Transverse colon (tissue), 4 donors: ENCODE measurements at regions not wholly inside any gene's neighbourhood (a gene's known extent, or its start where the extent isn't known, plus 50 kb on each side); places are given as distances from the start of the nearest gene placed in this dataset.

Experiments
- DNase-seq: peaks from one replicate; pipeline ENCODE4 v3.0.0-alpha.2; 2019
- H3K27ac ChIP-seq, 4 donors: fragments of 200-600 bp; sonication (generic); 2 replicates each; pipeline ENCODE4 v1.5.1; 2016 to 2018; ENCODE audit warnings: inconsistent platforms in 4 of 4
- H3K27me3 ChIP-seq: fragments of 200-600 bp; sonication (generic); 2 replicates; pipeline ENCODE4 v1.5.1; 2017; ENCODE audit warnings: inconsistent platforms
- H3K36me3 ChIP-seq, 4 donors: fragments of 200-600 bp; sonication (generic); 2 replicates each; pipeline ENCODE4 v1.5.1; 2017 to 2019; ENCODE audit warnings: inconsistent platforms in 4 of 4
- H3K4me1 ChIP-seq, 4 donors: fragments of 200-600 bp; sonication (generic); 2 replicates each; pipeline ENCODE4 v1.5.1; 2017 to 2020; ENCODE audit warnings: inconsistent platforms in 4 of 4
- H3K4me3 ChIP-seq, 4 donors: fragments of 200-600 bp; sonication (generic); 1 replicate in 1 of 4; 2 replicates in 3 of 4; pipeline versions ENCODE4 v1.5.1 to v1.6.1; 2017 to 2019; ENCODE audit warnings: inconsistent platforms in 4 of 4
- H3K9me3 ChIP-seq, 2 donors: fragments of 200-600 bp; sonication (generic); 2 replicates each; pipeline ENCODE4 v1.5.1; 2017 to 2019; ENCODE audit warnings: inconsistent platforms in 2 of 2
- EP300 ChIP-seq: sonication (generic); formaldehyde crosslinking; IDR thresholded peaks from one replicate; pipeline ENCODE4 v1.6.1; 2017; ENCODE audit warnings: antibody characterized with exemption, low read depth
- POLR2A ChIP-seq: fragments of 450-650 bp; IDR thresholded peaks from one replicate; pipeline ENCODE4 v1.6.1; 2016; ENCODE audit warnings: antibody characterized with exemption, mild to moderate bottlenecking, moderate library complexity
- POLR2AphosphoS5 ChIP-seq, 3 donors: sonication (generic); formaldehyde crosslinking; IDR thresholded peaks; one replicate each; pipeline ENCODE4 v1.6.1; 2016; ENCODE audit warnings: antibody characterized with exemption in 3 of 3
- WGBS, 2 donors: methylation state at CpG; one replicate each; pipeline ENCODE4 v1.1.5; 2018; ENCODE audit warnings: low coverage in 1 of 2; 5-methylcytosine and 5-hydroxymethylcytosine counted together
- in situ Hi-C, 4 donors: fragments of 200-750 bp; cut with MboI; loops; one replicate each; pipeline versions ENCODE4 v1.15.0 to v1.15.1; 2017; ENCODE audit warnings: low sequenced_read_pairs in 3 of 4, low pct_ligation_motif_present in 1 of 4, low pct_unique_long_range_greater_than_20kb in 1 of 4
- intact Hi-C: fragments of 100-400 bp; cut with DNase I; formaldehyde crosslinking; loops from one replicate; pipeline ENCODE4 v1.15.1; 2023; ENCODE audit warnings: low total_unique reads
- small RNA-seq, 4 donors: library from RNA; depleted of rRNA; stranded (forward); fragments of <200 nt; gene quantifications; one replicate each; pipeline ENCODE3, GENCODE V24; 2016
- TF ChIP-seq, protein P1 (sequence below), 5 experiments: fragments of 200-600 bp in 3 of 5; fragments of 450-650 bp in 2 of 5; sonication (generic) in 3 of 5; IDR thresholded peaks; 1 replicate in 2 of 5; 2 replicates in 3 of 5; pipeline ENCODE4 v1.5.1; 2016 to 2017; ENCODE audit warnings: antibody characterized with exemption in 5 of 5, inconsistent platforms in 3 of 5, mild to moderate bottlenecking in 2 of 5, moderate library complexity in 1 of 5

GRCh38 chr18:25001803-25002202 is 350.2 kb downstream of the ZNF521 start:
- 75 to 85% methylated on average over 1 to 2 of the region's 2 CpGs for whole genome bisulfite sequencing, 2 donors
- no peaks in the 10 kb centered on the region for H3K27me3 ChIP-seq
- H3K4me1 ChIP-seq = no peaks in the 10 kb centered on the region
- TF ChIP-seq POLR2A (no peak), POLR2AphosphoS5 (IDR thresholded peaks at IDR 0.05) (no peak), EP300 (no peak)
- TF ChIP-seq, protein P1, sequence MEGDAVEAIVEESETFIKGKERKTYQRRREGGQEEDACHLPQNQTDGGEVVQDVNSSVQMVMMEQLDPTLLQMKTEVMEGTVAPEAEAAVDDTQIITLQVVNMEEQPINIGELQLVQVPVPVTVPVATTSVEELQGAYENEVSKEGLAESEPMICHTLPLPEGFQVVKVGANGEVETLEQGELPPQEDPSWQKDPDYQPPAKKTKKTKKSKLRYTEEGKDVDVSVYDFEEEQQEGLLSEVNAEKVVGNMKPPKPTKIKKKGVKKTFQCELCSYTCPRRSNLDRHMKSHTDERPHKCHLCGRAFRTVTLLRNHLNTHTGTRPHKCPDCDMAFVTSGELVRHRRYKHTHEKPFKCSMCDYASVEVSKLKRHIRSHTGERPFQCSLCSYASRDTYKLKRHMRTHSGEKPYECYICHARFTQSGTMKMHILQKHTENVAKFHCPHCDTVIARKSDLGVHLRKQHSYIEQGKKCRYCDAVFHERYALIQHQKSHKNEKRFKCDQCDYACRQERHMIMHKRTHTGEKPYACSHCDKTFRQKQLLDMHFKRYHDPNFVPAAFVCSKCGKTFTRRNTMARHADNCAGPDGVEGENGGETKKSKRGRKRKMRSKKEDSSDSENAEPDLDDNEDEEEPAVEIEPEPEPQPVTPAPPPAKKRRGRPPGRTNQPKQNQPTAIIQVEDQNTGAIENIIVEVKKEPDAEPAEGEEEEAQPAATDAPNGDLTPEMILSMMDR (IDR thresholded peaks at IDR 0.05) = no peak
- H3K4me3 ChIP-seq = no peak overlapping the region
- DNase-seq = no peak
- intact Hi-C loops = no loop called here
- peaks cover 8 to 15% of the 10 kb centered on the region in 2 donors for H3K9me3 ChIP-seq
- in situ Hi-C loops = no loop called here
- H3K36me3 ChIP-seq = no peaks in the 10 kb centered on the region
- no peak overlapping the region for H3K27ac ChIP-seq

GRCh38 chr18:25005541-25006403 is 346.2 kb downstream of the ZNF521 start:
- intact Hi-C loops = no loop called here
- H3K27me3 ChIP-seq = no peaks in the 10 kb centered on the region
- H3K9me3 ChIP-seq = peaks cover 0 to under 1% of the 10 kb centered on the region in 2 donors
- H3K27ac ChIP-seq = no peak overlapping the region
- TF ChIP-seq POLR2A = no peak
- TF ChIP-seq POLR2AphosphoS5 (IDR thresholded peaks at IDR 0.05) = no peak
- TF ChIP-seq EP300 = no peak
- TF ChIP-seq, protein P1 (IDR thresholded peaks at IDR 0.05) = no peak
- H3K4me1 ChIP-seq = no peaks in the 10 kb centered on the region
- WGBS, 2 donors = 62 to 100% methylated on average over 2 to 6 of the region's 6 CpGs
- no peaks in the 10 kb centered on the region for H3K36me3 ChIP-seq
- in situ Hi-C loops = no loop called here
- no peak overlapping the region for H3K4me3 ChIP-seq
- DNase-seq = no peak

GRCh38 chr18:25010623-25011374 is 341.2 kb downstream of the ZNF521 start:
- Histone ChIP-seq H3K27me3 (no peaks in the 10 kb centered on the region), H3K9me3 (no peaks in the 10 kb centered on the region), H3K4me3 (no peak overlapping the region), H3K36me3 (no peaks in the 10 kb centered on the region), H3K4me1 (no peaks in the 10 kb centered on the region), H3K27ac (no peak overlapping the region)
- WGBS, 2 donors = 69 to 78% methylated on average over 4 of the region's 4 CpGs
- intact Hi-C loops (no loop called here), in situ Hi-C loops (no loop called here)
- TF ChIP-seq POLR2AphosphoS5 (IDR thresholded peaks at IDR 0.05) (no peak), POLR2A (no peak), EP300 (no peak)
- TF ChIP-seq, protein P1 (IDR thresholded peaks at IDR 0.05) = no peak
- DNase-seq = no peak

Small RNA genes in the stretch of these regions (small RNA-seq; reads per million reads assigned to genes)
- 0 reads per million in 4 donors for gene PPIAP57
